LNCaP clone FGC (cell line): ENCODE measurements at regions not wholly inside any gene's neighbourhood (a gene's known extent, or its start where the extent isn't known, plus 50 kb on each side); places are given as distances from the start of the nearest gene placed in this dataset.
"Not testable (repeated sequence)": the region's sequence is repeated elsewhere in the genome, so short reads cannot be mapped to it uniquely, and the experiment has no call there.

Source experiments
- DNase-seq: peaks from one replicate; pipeline ENCODE4 v3.0.0-alpha.2; 2011; ENCODE audit warnings: low read depth
- H3K4me3 ChIP-seq: 2 replicates; pipeline ENCODE4 v1.5.1; 2011; ENCODE audit warnings: mild to moderate bottlenecking, low read depth, low read length, control low read depth

GRCh38 chr1:149269001-149269702 is 165.8 kb upstream of the NBPF9 start:
- not testable (repeated sequence) for DNase-seq, H3K4me3 ChIP-seq

- DNase-seq, H3K4me3 ChIP-seq: not testable (repeated sequence)
Observed at GRCh38 chr1:149269833-149270232, 166.5 kb upstream of the NBPF9 start.

DNA sequence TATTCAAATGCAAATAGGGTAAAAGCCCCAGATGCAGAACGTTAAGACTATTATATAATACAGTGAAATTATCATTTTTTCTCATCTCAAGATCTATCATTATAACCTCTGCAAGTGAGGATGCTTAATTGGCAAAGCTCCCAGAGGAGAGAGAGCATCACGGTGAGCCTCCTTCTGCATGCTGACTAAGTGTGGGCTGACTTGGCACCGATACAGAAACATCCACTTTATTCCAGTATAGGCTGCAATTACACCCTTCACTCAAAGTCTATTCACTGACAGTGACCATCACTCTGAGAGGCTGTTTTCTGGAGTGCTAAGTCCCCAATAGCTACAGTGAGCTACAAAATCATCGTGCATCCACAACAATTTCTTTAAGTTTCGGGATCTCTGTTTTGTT is 171.1 kb upstream of the NBPF9 start:
- not testable (repeated sequence) for H3K4me3 ChIP-seq, DNase-seq

GRCh38 chr1:149275802-149276201 is 172.5 kb upstream of the NBPF9 start:
- not testable (repeated sequence) for DNase-seq, H3K4me3 ChIP-seq

GRCh38 chr1:149276496-149276895 is 173.1 kb upstream of the NBPF9 start:
- H3K4me3 ChIP-seq, DNase-seq: not testable (repeated sequence)

DNA sequence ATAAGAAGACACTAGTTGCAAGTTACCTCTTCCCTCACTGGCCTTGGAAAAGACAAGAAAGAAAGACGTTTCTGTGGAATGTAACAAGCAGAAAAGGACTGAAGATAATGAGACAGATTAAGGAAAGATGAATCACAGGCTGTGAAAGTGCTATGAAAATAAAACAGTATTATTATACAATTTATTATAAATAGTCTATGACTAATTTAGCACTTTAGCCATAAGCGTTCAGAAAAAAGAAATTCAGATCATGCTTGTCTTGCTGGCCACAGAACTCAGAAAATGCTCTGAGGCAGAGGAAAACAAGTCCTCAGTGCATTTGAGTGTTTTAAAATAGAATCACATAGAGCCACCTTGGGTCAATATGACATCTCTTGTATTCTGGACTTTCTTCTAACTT is 174.8 kb upstream of the NBPF9 start:
- not testable (repeated sequence) for DNase-seq, H3K4me3 ChIP-seq

DNA sequence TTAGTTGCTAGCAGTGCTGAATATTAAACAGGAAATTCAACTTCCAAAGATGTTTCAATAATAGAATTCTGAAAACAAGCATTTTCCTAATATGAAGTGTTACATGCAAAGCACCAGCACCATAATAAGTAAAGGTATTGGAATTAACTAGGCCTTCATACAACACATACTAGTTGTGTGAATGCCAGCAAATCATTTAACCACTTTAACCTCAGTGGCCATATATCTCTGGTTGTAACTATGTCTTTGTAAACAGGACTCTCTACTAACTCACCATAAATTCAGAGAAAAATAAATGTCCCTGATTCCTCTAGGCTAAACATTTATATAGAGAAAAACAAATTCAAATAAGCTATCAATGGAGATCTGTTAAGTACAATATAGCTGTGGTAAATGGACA is 175.7 kb upstream of the NBPF9 start:
- not testable (repeated sequence) for H3K4me3 ChIP-seq, DNase-seq

- DNase-seq: not testable (repeated sequence)
Observed at GRCh38 chr1:149279512-149279911, 176.2 kb upstream of the NBPF9 start.

GRCh38 chr1:149284773-149285172 is 181.4 kb upstream of the NBPF9 start:
- H3K4me3 ChIP-seq, DNase-seq: not testable (repeated sequence)

More at GRCh38 chr1:149279512-149279911, 176.2 kb upstream of the NBPF9 start:
- H3K4me3 ChIP-seq: not testable (repeated sequence)

GRCh38 chr1:149285205-149285604 is 181.9 kb upstream of the NBPF9 start:
- H3K4me3 ChIP-seq, DNase-seq: not testable (repeated sequence)

GRCh38 chr1:149285638-149286037 is 182.3 kb upstream of the NBPF9 start:
- not testable (repeated sequence) for H3K4me3 ChIP-seq, DNase-seq

DNA sequence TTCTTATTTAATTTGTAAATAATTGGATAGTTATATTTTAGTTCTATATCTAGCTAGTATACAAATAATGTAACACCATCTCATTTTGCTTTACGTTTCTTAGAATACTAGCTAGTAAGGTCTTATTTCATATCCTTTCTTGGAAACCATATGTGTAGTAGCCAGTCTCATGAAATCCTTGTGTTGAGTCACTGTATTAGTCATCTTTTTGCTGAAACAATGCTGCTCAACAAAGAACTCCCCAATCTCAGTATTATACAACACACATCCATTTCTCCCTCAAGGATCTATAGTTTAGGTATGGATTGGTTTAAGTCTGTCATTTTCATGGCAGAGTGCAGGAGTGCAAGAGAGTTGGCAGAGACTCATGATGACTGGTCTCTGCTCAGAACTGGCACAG is 185.2 kb upstream of the NBPF9 start:
- not testable (repeated sequence) for H3K4me3 ChIP-seq

GRCh38 chr1:149300478-149301218 is 174.2 kb upstream of the NBPF19 start:
- not testable (repeated sequence) for DNase-seq, H3K4me3 ChIP-seq

More for the DNA sequence above, 185.2 kb upstream of the NBPF9 start:
- DNase-seq: not testable (repeated sequence)

DNA sequence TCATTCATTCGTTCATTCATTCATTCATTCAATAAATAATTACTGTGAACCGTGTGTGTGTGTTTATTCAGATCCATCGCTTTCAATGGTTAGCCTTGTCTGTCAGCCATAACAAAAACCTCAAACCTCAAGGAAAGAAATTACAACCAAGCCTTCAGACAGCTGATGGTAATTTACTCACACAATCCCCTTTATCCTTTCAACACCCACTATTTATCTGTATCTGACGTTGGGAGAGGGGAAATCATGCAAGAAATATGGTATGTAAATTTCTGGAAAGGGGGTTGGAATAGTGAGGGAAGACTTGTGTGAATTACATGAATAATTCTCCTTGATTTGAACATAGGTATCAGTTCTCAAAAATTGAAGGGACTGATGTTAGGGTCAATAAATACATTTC is 173.6 kb upstream of the NBPF19 start:
- H3K4me3 ChIP-seq, DNase-seq: not testable (repeated sequence)

DNA sequence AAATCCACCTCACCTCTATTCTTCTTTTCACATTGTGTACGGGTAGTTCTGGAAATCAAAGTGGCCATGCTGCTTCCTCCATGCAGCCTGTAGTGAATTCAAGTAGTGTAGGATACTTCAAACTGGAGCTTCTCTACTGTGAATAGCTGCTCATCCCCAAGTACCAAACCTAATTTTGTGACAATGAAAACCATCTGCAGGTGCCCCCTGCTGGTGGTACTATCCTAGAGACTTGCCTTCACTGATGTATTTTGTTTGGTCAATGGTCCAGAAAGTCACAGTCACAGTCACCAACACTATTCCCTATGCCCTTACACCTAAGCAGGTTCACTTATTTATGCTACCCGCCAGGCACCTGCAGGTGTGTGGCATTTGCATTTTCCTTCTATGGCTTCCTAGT is 170.0 kb upstream of the NBPF19 start:
- not testable (repeated sequence) for DNase-seq, H3K4me3 ChIP-seq

- H3K4me3 ChIP-seq, DNase-seq: not testable (repeated sequence)
Observed at GRCh38 chr1:149307640-149308039, 167.2 kb upstream of the NBPF19 start.

DNA sequence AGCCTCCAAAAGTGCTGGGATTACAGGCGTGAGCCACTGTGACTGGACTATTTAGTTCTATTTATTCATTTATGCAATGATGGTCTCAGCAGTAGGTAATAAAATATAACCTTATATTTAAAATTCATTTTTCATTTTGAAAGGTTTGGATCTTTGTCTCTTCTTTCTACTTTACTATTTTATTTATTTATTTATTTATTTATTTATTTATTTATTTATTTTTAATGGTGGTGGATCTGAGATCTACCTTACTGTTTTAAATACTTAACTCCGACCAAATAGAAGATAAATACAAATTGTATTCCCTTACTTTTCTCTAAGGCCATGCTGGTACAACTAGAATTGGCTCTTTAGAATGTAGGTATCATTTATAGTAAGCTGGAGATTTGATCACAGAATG is 159.9 kb upstream of the NBPF19 start:
- DNase-seq: not testable (repeated sequence)

GRCh38 chr1:149320971-149321731 is 153.7 kb upstream of the NBPF19 start:
- not testable (repeated sequence) for DNase-seq, H3K4me3 ChIP-seq

More for the DNA sequence above, 159.9 kb upstream of the NBPF19 start:
- H3K4me3 ChIP-seq: not testable (repeated sequence)

- H3K4me3 ChIP-seq: not testable (repeated sequence)
Observed at GRCh38 chr1:149321732-149322016, 153.2 kb upstream of the NBPF19 start.

GRCh38 chr1:149330081-149330335 is 144.8 kb upstream of the NBPF19 start:
- not testable (repeated sequence) for DNase-seq, H3K4me3 ChIP-seq

More at GRCh38 chr1:149321732-149322016, 153.2 kb upstream of the NBPF19 start:
- DNase-seq: not testable (repeated sequence)
